ENCODE measurements at regions not wholly inside any gene's neighbourhood (a gene's known extent, or its start where the extent isn't known, plus 50 kb on each side); places are given as distances from the start of the nearest gene placed in this dataset.
"Not testable (repeated sequence)": the region's sequence is repeated elsewhere in the genome, so short reads cannot be mapped to it uniquely, and the experiment has no call there.

DNA sequence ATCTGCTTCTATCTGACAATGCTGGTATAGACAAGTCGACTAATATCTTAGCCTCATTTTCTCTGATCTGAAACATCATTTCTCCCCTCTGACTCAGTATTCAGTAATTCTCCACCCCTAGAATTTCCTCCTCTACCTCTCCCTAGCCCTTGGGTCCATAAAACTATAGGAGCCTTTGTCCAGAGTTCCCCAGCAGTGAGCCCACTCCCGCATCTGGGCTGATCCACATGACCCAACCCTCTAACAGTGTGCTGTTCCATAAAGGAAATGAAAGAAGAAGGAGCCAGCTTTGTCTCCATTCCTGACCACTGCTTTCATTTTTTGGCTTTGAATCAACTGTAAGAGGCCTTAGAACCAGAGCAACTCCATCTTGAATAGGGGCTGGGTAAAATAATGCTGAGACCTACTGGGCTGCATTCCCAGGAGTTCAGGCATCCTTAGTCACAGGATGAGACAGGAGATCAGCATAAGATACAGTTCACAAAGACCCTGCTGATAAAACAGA lies 222.7 kb upstream of the CDH8 start:
- TF ChIP-seq, protein P1, sequence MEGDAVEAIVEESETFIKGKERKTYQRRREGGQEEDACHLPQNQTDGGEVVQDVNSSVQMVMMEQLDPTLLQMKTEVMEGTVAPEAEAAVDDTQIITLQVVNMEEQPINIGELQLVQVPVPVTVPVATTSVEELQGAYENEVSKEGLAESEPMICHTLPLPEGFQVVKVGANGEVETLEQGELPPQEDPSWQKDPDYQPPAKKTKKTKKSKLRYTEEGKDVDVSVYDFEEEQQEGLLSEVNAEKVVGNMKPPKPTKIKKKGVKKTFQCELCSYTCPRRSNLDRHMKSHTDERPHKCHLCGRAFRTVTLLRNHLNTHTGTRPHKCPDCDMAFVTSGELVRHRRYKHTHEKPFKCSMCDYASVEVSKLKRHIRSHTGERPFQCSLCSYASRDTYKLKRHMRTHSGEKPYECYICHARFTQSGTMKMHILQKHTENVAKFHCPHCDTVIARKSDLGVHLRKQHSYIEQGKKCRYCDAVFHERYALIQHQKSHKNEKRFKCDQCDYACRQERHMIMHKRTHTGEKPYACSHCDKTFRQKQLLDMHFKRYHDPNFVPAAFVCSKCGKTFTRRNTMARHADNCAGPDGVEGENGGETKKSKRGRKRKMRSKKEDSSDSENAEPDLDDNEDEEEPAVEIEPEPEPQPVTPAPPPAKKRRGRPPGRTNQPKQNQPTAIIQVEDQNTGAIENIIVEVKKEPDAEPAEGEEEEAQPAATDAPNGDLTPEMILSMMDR (IDR thresholded peaks at IDR 0.05): not testable (repeated sequence)
- TF ChIP-seq POLR2A, POLR2AphosphoS5 (IDR thresholded peaks at IDR 0.05): not testable (repeated sequence)

Measured in prostate gland (tissue), 2 donors.